IPS-18a (cell line): ENCODE measurements at regions not wholly inside any gene's neighbourhood (a gene's known extent, or its start where the extent isn't known, plus 50 kb on each side); places are given as distances from the start of the nearest gene placed in this dataset.
"Not testable (repeated sequence)": the region's sequence is repeated elsewhere in the genome, so short reads cannot be mapped to it uniquely, and the experiment has no call there.

Source experiments
- H3K27ac ChIP-seq: one replicate; pipeline ENCODE4 v1.5.1; 2013; ENCODE audit warnings: low read length
- H3K27me3 ChIP-seq: one replicate; pipeline ENCODE4 v1.6.1; 2013; ENCODE audit warnings: mild to moderate bottlenecking, low read length; ENCODE audit not compliant: control insufficient read depth, insufficient read depth
- H3K36me3 ChIP-seq: one replicate; pipeline ENCODE4 v1.6.1; 2013; ENCODE audit warnings: low read depth, low read length; ENCODE audit not compliant: control insufficient read depth
- H3K4me1 ChIP-seq: one replicate; pipeline ENCODE4 v1.6.1; 2013; ENCODE audit warnings: low read depth, low read length; ENCODE audit not compliant: control insufficient read depth
- H3K4me3 ChIP-seq: one replicate; pipeline ENCODE4 v1.5.1; 2013; ENCODE audit warnings: low read length
- H3K9ac ChIP-seq: one replicate; pipeline ENCODE4 v1.6.1; 2013; ENCODE audit warnings: mild to moderate bottlenecking, low read length, moderate library complexity
- H3K9me3 ChIP-seq: one replicate; pipeline ENCODE4 v1.6.1; 2013; ENCODE audit warnings: low read depth, low read length; ENCODE audit not compliant: control insufficient read depth

DNA sequence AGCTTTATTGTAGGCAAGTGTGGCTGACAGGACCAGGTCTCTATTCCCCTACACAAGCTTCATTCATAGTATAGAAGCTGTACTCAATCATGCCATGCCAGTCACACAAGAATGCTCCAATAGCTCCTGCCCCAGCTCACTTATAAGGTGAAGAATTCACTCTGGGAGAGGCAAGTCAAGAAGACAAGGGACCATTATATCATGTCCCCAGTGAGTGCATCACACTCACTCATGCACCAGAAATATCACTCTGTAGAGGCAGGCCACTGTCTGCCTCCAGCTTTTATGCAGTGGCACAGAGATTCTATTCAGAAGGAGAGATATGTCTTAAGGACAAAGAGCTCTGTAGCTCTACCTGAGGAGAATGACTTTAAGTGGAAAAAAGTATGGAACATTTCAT lies 263.2 kb downstream of the GJA1 start:
- no peaks in the 10 kb centered on the region for H3K4me1 ChIP-seq
- no peak overlapping the region for H3K27ac ChIP-seq
- H3K27me3 ChIP-seq, result no peaks in the 10 kb centered on the region
- no peak overlapping the region for H3K4me3 ChIP-seq
- H3K36me3 ChIP-seq, result no peaks in the 10 kb centered on the region
- H3K9me3 ChIP-seq, result no peaks in the 10 kb centered on the region
- no peak overlapping the region for H3K9ac ChIP-seq

DNA sequence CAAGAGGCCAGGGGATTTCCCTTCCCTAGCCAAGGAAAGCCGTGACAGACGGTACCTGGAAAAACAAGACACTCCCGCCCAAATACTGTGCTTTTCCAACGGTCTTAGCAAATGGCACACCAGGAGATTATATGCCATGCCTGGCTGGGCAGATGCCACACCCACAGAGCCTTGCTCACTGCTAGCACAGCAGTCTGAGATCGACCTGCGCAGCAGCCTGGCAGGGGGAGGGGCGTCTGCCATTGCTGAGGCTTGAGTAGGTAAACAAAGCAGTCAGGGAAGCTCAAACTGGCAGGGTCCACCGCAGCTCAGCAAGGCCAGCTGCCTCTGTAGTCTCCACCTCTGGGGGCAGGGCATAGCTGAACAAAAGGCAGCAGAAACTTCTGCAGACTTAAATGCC lies 267.7 kb downstream of the GJA1 start:
- not testable (repeated sequence) for H3K4me3 ChIP-seq, H3K27ac ChIP-seq

DNA sequence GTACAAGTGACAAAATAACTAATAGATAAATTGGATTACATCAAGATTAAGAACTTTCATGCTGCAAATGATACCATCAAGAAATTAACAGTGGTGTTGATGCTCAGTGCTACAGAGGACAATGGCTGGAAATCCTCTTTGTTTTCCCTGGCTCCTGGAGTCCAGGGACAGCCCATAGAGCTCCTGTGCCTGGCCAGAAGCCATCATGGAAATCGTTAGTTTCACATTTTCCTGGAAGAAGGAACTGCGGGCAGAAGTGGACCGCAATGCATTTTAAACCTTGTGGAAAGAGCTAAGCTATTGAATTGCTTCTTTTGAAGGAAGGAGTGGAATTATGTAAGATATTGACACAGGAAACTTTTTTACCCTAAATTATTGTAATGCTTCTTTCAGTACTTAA lies 276.0 kb downstream of the GJA1 start:
- Histone ChIP-seq H3K4me1 (no peaks in the 10 kb centered on the region), H3K27ac (no peak overlapping the region), H3K4me3 (no peak overlapping the region), H3K36me3 (no peaks in the 10 kb centered on the region), H3K27me3 (no peaks in the 10 kb centered on the region), H3K9ac (no peak overlapping the region), H3K9me3 (no peaks in the 10 kb centered on the region)

More for the DNA sequence above, 267.7 kb downstream of the GJA1 start:
- not testable (repeated sequence) for H3K27me3 ChIP-seq, H3K36me3 ChIP-seq, H3K9me3 ChIP-seq, H3K9ac ChIP-seq, H3K4me1 ChIP-seq

DNA sequence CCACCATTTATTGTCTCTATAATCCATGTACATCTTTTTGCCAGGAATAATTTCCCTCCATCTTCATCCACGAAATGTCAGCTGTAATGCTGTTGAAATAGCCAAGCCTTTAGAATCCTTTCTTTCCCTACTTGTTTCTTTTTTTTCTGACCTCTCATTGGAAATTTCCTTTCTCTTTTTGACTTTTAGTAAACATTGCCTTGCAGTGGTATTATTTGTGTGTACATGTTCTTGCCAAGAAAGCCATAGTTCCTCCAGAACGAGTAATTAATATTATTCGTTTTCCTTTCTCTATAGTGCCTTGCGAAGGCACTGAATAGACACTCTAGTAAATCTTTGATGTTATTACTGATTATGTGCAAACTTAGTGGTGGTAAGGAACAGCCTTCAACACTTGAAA lies 282.2 kb downstream of the GJA1 start:
- no peaks in the 10 kb centered on the region for H3K36me3 ChIP-seq
- no peak overlapping the region for H3K27ac ChIP-seq
- no peak overlapping the region for H3K4me3 ChIP-seq
- H3K9ac ChIP-seq, result no peak overlapping the region
- no peaks in the 10 kb centered on the region for H3K27me3 ChIP-seq
- no peaks in the 10 kb centered on the region for H3K9me3 ChIP-seq
- H3K4me1 ChIP-seq, result no peaks in the 10 kb centered on the region

DNA sequence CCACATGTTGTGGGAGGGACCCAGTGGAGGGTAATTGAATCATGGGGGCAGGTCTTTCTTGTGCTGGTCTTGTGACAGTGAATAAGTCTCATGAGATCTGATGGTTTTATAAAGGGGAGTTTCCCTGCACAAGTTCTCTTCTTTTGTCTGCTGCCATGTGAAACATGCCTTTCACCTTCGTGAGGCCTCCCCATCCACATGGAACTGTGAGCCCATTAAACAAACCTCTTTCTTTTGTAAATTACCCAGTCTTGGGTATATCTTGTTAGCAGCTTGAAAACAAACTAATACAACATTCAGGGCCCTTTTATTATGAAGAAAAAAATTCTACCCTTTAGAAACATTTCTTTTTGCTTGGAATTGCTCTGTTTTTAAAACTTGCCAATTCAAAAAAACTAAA lies 285.4 kb downstream of the GJA1 start:
- not testable (repeated sequence) for H3K27me3 ChIP-seq, H3K4me3 ChIP-seq, H3K36me3 ChIP-seq, H3K27ac ChIP-seq, H3K4me1 ChIP-seq, H3K9ac ChIP-seq, H3K9me3 ChIP-seq

DNA sequence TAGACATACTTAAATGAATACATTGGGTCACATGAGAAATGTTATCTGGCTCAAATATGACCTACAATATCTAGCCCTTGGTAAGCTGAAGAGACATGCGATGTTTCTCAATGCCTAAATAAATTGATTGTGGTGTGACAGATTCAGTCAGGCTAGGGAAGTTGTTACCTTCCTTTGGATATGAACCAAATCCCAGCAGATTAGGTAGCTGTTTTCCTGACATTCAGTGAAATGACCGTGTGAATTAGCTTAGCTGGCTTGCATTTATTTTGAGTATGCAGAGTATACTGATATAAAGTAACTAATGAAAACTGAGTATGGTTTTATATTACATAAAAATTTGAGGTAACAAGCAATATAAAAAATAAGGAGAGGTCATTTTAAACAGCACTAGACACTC lies 288.2 kb downstream of the GJA1 start:
- Histone ChIP-seq H3K27me3 (no peaks in the 10 kb centered on the region), H3K27ac (no peak overlapping the region), H3K9me3 (no peaks in the 10 kb centered on the region), H3K4me1 (no peaks in the 10 kb centered on the region), H3K36me3 (no peaks in the 10 kb centered on the region), H3K4me3 (no peak overlapping the region), H3K9ac (no peak overlapping the region)

DNA sequence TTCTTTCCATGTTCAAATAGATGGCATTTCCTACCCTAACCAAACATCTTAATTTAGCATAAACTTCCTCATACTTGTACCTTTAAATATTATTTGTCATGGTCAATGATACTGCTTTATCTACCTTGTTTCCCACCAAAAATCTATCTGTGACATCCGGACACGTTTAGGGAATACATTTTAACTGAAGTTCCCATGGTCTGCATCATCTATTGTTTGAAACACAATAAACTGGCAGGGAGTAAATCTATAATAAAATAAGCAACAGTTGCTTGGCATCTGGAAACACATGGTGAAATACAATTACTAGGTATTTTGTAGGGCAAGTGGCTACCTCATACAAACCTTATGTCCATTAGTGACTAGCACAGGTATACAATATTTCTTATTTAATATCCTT lies 289.1 kb downstream of the GJA1 start:
- no peak overlapping the region for H3K4me3 ChIP-seq
- no peak overlapping the region for H3K9ac ChIP-seq
- H3K4me1 ChIP-seq, result no peaks in the 10 kb centered on the region
- H3K36me3 ChIP-seq, result no peaks in the 10 kb centered on the region
- no peaks in the 10 kb centered on the region for H3K27me3 ChIP-seq
- H3K27ac ChIP-seq, result no peak overlapping the region
- no peaks in the 10 kb centered on the region for H3K9me3 ChIP-seq

DNA sequence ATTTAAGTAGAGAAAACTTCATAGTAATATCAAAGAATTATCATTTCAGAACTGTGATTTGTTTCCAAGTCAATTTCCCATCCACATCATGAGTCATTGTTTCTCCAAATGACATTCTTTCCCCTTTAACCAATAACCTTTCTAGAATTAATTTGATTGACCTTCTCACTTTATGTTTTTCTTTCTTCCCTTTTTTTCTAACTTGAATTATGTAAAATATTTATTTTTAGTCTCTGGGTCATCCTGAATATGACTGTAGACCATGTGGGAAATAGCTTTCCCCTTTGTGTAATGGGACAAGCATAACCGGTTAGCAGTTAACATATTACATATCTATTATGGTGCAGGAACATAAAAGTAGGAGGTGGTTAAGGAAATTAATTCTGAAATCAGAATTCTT lies 291.1 kb downstream of the GJA1 start:
- Histone ChIP-seq H3K36me3 (no peaks in the 10 kb centered on the region), H3K9me3 (peaks cover 5% of the 10 kb centered on the region), H3K4me1 (no peaks in the 10 kb centered on the region), H3K27ac (no peak overlapping the region), H3K27me3 (no peaks in the 10 kb centered on the region), H3K9ac (no peak overlapping the region), H3K4me3 (no peak overlapping the region)

DNA sequence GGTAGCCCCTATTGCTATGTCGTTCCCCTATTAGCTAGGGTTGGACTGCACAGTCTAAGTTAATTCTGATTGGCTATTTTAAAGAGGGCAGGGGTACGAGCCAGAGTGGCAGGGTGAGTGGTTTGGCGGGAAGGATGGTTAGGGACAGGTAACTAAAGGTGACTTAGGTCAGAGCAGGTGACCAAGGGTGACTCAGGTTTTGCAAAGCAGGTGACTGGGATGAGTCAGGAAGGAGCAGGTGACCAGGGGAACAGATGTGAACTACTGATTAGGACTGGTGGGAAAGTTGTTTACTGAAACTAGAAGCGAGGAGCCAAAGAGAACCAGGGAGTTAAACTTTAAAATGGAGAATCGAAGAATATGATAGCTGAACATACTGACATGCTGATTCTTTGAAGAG lies 295.2 kb downstream of the GJA1 start:
- Histone ChIP-seq H3K4me3 (no peak overlapping the region), H3K4me1 (no peaks in the 10 kb centered on the region), H3K27ac (no peak overlapping the region), H3K27me3 (no peaks in the 10 kb centered on the region), H3K9ac (no peak overlapping the region), H3K36me3 (no peaks in the 10 kb centered on the region), H3K9me3 (peaks cover 5% of the 10 kb centered on the region)

DNA sequence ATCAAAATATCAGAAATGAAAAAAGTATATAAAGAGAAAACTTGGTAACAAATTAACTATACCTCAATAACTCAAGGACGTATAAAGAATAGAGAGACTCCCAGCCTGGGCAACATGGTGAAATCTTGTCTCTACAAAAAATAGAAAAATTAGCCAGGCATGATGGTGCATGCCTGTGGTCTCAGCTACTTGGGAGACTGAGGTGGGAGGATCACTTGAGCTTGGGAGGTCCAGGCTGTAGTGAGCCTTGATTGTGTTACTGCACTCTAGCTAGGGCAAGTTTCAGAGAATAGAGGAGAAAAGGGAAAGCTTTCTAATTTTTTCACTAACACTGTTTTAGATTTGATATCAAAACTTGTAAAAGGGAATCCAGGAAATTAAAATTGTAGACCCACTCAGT lies 295.9 kb downstream of the GJA1 start:
- Histone ChIP-seq H3K9me3 (peaks cover 5% of the 10 kb centered on the region), H3K27me3 (no peaks in the 10 kb centered on the region), H3K36me3 (no peaks in the 10 kb centered on the region), H3K27ac (no peak overlapping the region), H3K4me1 (no peaks in the 10 kb centered on the region), H3K4me3 (no peak overlapping the region), H3K9ac (no peak overlapping the region)

DNA sequence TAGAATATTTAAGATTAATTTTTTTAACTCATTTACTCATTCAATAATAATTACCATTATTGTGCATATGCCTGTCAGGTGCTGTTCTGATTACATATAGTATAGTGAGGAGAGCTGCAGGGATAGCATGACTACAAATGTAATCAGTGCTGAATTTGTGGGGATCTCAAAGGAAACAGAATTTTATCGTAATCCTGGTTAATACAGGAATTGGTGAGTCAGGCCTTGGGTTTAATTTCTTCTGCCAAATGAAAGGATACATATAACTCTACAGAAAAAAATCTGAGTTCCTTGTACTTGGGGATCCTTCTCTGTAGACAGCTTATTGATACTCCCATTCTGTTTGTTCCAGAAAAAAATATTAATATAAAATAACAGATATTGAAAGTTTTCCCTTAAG lies 297.2 kb downstream of the GJA1 start:
- Histone ChIP-seq H3K9me3 (peaks cover 5% of the 10 kb centered on the region), H3K36me3 (no peaks in the 10 kb centered on the region), H3K4me1 (no peaks in the 10 kb centered on the region), H3K9ac (no peak overlapping the region), H3K4me3 (no peak overlapping the region), H3K27ac (no peak overlapping the region), H3K27me3 (no peaks in the 10 kb centered on the region)

DNA sequence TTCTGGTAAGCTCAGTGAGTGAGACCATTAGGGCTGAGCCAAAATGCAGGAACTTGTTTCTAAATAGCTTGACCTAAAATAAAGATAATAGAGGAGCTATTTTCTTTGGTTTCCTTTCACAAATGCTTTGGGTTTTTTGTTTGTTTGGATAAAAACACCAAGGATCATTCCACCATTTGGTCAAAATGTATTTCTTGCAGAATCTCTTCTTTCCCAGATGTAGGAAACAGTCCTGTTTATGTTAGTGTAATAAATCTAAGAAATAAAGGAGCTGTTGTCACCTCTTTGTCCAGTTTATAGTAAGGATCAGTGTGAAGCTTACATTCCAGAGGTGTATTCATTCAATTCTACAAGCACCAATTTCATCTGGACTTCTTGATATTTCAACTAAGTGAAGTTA lies 297.8 kb downstream of the GJA1 start:
- H3K27ac ChIP-seq, result no peak overlapping the region
- H3K4me1 ChIP-seq, result no peaks in the 10 kb centered on the region
- no peaks in the 10 kb centered on the region for H3K27me3 ChIP-seq
- H3K4me3 ChIP-seq, result no peak overlapping the region
- H3K9me3 ChIP-seq, result peaks cover 5% of the 10 kb centered on the region
- no peak overlapping the region for H3K9ac ChIP-seq
- H3K36me3 ChIP-seq, result no peaks in the 10 kb centered on the region

DNA sequence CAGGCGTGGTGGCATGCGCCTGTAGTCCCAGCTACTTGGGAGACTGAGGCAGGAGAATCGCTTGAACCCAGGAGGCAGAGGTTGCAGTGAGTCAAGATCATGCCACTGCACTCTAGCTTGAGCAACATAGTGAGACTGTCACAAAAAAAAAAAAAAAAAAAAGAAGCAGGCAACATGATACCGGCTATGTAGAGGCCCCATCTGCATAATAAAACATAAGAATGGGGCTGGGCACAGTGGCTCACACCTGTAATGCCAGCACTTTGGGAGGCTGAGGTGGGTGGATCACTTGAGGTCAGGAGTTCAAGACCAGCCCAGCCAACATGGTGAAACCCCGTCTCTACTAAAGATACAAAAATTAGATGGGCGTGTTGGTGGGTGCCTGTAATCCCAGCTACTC lies 304.7 kb downstream of the GJA1 start:
- H3K4me3 ChIP-seq, H3K9me3 ChIP-seq, H3K4me1 ChIP-seq, H3K27ac ChIP-seq, H3K9ac ChIP-seq, H3K36me3 ChIP-seq, H3K27me3 ChIP-seq: not testable (repeated sequence)
